GM18858 (cell line): ENCODE measurements at regions not wholly inside any gene's neighbourhood (a gene's known extent, or its start where the extent isn't known, plus 50 kb on each side); places are given as distances from the start of the nearest gene placed in this dataset.
"Not testable (repeated sequence)": the region's sequence is repeated elsewhere in the genome, so short reads cannot be mapped to it uniquely, and the experiment has no call there.

Experiments used
- ATAC-seq: cut with Tn5 transposase; IDR thresholded peaks from one replicate; pipeline ENCODE4 v1.9.1; 2021; ENCODE audit not compliant: unreplicated experiment

- no peak for ATAC-seq
Measured at GRCh38 chr6:145551164-145551563, 184.2 kb downstream of the EPM2A start.

GRCh38 chr6:145555084-145555483 is 180.2 kb downstream of the EPM2A start:
- no peak for ATAC-seq

GRCh38 chr6:145557474-145557873 is 177.8 kb downstream of the EPM2A start:
- no peak for ATAC-seq

GRCh38 chr6:145559836-145560235 is 175.5 kb downstream of the EPM2A start:
- no peak for ATAC-seq

- no peak for ATAC-seq
Measured at GRCh38 chr6:145561095-145562072, 173.9 kb downstream of the EPM2A start.

- no peak for ATAC-seq
Measured at GRCh38 chr6:145562771-145563615, 172.3 kb downstream of the EPM2A start.

GRCh38 chr6:145564553-145564952 is 170.8 kb downstream of the EPM2A start:
- no peak for ATAC-seq

- ATAC-seq, result no peak
Measured at GRCh38 chr6:145567684-145568252, 167.6 kb downstream of the EPM2A start.

- ATAC-seq, result no peak
Measured at GRCh38 chr6:145569140-145569539, 166.2 kb downstream of the EPM2A start.

GRCh38 chr6:145570336-145570735 is 165.0 kb downstream of the EPM2A start:
- ATAC-seq, result not testable (repeated sequence)

GRCh38 chr6:145574269-145574668 is 161.1 kb downstream of the EPM2A start:
- ATAC-seq, result not testable (repeated sequence)
